ENCODE measurements at regions not wholly inside any gene's neighbourhood (a gene's known extent, or its start where the extent isn't known, plus 50 kb on each side); places are given as distances from the start of the nearest gene placed in this dataset.
"Not testable (repeated sequence)": the region's sequence is repeated elsewhere in the genome, so short reads cannot be mapped to it uniquely, and the experiment has no call there.

GRCh38 chr1:168490306-168490705 is 53.5 kb downstream of the XCL2 start:
- no peak overlapping the region for H2AFZ ChIP-seq (ENCODE audit: low read length)
- H3K36me3 ChIP-seq (ENCODE audit: insufficient read depth, low read length), result no peaks in the 10 kb centered on the region
- H3K27me3 ChIP-seq (ENCODE audit: low read length), result no peaks in the 10 kb centered on the region
- no peaks in the 10 kb centered on the region for H3K9me3 ChIP-seq (ENCODE audit: low read length)
- no peaks in the 10 kb centered on the region for H3K79me2 ChIP-seq (ENCODE audit: low read length)
- no peaks in the 10 kb centered on the region for H3K9me2 ChIP-seq (replicated peaks; ENCODE audit: insufficient read depth, low read length)
- no peak overlapping the region for H3K4me2 ChIP-seq (ENCODE audit: low read depth, low read length, poor library complexity, severe bottlenecking)
- no peaks in the 10 kb centered on the region for H4K20me1 ChIP-seq (ENCODE audit: insufficient read depth, low read depth, low read length)
- no peak overlapping the region for H3K27ac ChIP-seq (ENCODE audit: low read length)
- H3K4me3 ChIP-seq (ENCODE audit: low read length), result no peak overlapping the region
- no peak for DNase-seq
- H3K4me1 ChIP-seq (ENCODE audit: low read length), result no peaks in the 10 kb centered on the region
- H3K9ac ChIP-seq (ENCODE audit: low read length), result no peak overlapping the region

- H2AFZ ChIP-seq (ENCODE audit: low read length), result no peak overlapping the region
- no peaks in the 10 kb centered on the region for H3K9me2 ChIP-seq (replicated peaks; ENCODE audit: insufficient read depth, low read length)
- no peaks in the 10 kb centered on the region for H3K27me3 ChIP-seq (ENCODE audit: low read length)
- DNase-seq, result no peak
- no peaks in the 10 kb centered on the region for H4K20me1 ChIP-seq (ENCODE audit: insufficient read depth, low read depth, low read length)
- no peaks in the 10 kb centered on the region for H3K4me1 ChIP-seq (ENCODE audit: low read length)
- no peak overlapping the region for H3K27ac ChIP-seq (ENCODE audit: low read length)
- no peaks in the 10 kb centered on the region for H3K79me2 ChIP-seq (ENCODE audit: low read length)
- no peak overlapping the region for H3K9ac ChIP-seq (ENCODE audit: low read length)
- no peaks in the 10 kb centered on the region for H3K9me3 ChIP-seq (ENCODE audit: low read length)
- no peaks in the 10 kb centered on the region for H3K36me3 ChIP-seq (ENCODE audit: insufficient read depth, low read length)
- no peak overlapping the region for H3K4me2 ChIP-seq (ENCODE audit: low read depth, low read length, poor library complexity, severe bottlenecking)
- H3K4me3 ChIP-seq (ENCODE audit: low read length), result no peak overlapping the region
Observed at GRCh38 chr1:168488138-168488537, 55.7 kb downstream of the XCL2 start.

- H3K9me2 ChIP-seq (replicated peaks; ENCODE audit: insufficient read depth, low read length); H3K9me3 ChIP-seq (ENCODE audit: low read length); H3K27ac ChIP-seq (ENCODE audit: low read length); DNase-seq; H4K20me1 ChIP-seq (ENCODE audit: insufficient read depth, low read depth, low read length); H3K4me2 ChIP-seq (ENCODE audit: low read depth, low read length, poor library complexity, severe bottlenecking); H3K9ac ChIP-seq (ENCODE audit: low read length); H3K4me1 ChIP-seq (ENCODE audit: low read length); H3K4me3 ChIP-seq (ENCODE audit: low read length); H3K79me2 ChIP-seq (ENCODE audit: low read length); H3K36me3 ChIP-seq (ENCODE audit: insufficient read depth, low read length); H2AFZ ChIP-seq (ENCODE audit: low read length); H3K27me3 ChIP-seq (ENCODE audit: low read length): not testable (repeated sequence)
Observed at GRCh38 chr1:168486820-168487219, 57.0 kb downstream of the XCL2 start.

- DNase-seq, result no peak
- Histone ChIP-seq H3K79me2 (ENCODE audit: low read length) (no peaks in the 10 kb centered on the region), H3K4me1 (ENCODE audit: low read length) (no peaks in the 10 kb centered on the region), H3K9me3 (ENCODE audit: low read length) (no peaks in the 10 kb centered on the region), H3K9me2 (replicated peaks; ENCODE audit: insufficient read depth, low read length) (no peaks in the 10 kb centered on the region), H3K4me3 (ENCODE audit: low read length) (no peak overlapping the region), H3K27ac (ENCODE audit: low read length) (no peak overlapping the region), H3K27me3 (ENCODE audit: low read length) (no peaks in the 10 kb centered on the region), H3K4me2 (ENCODE audit: low read depth, low read length, poor library complexity, severe bottlenecking) (no peak overlapping the region), H3K9ac (ENCODE audit: low read length) (no peak overlapping the region), H2AFZ (ENCODE audit: low read length) (no peak overlapping the region), H4K20me1 (ENCODE audit: insufficient read depth, low read depth, low read length) (no peaks in the 10 kb centered on the region), H3K36me3 (ENCODE audit: insufficient read depth, low read length) (no peaks in the 10 kb centered on the region)
Observed at GRCh38 chr1:168485048-168485447, 58.7 kb downstream of the XCL2 start.

- no peak overlapping the region for H2AFZ ChIP-seq (ENCODE audit: low read length)
- H3K79me2 ChIP-seq (ENCODE audit: low read length), result no peaks in the 10 kb centered on the region
- H3K27me3 ChIP-seq (ENCODE audit: low read length), result no peaks in the 10 kb centered on the region
- no peaks in the 10 kb centered on the region for H3K9me3 ChIP-seq (ENCODE audit: low read length)
- H3K9me2 ChIP-seq (replicated peaks; ENCODE audit: insufficient read depth, low read length), result no peaks in the 10 kb centered on the region
- DNase-seq, result no peak
- H4K20me1 ChIP-seq (ENCODE audit: insufficient read depth, low read depth, low read length), result no peaks in the 10 kb centered on the region
- no peak overlapping the region for H3K4me3 ChIP-seq (ENCODE audit: low read length)
- H3K36me3 ChIP-seq (ENCODE audit: insufficient read depth, low read length), result no peaks in the 10 kb centered on the region
- no peak overlapping the region for H3K27ac ChIP-seq (ENCODE audit: low read length)
- no peaks in the 10 kb centered on the region for H3K4me1 ChIP-seq (ENCODE audit: low read length)
- H3K9ac ChIP-seq (ENCODE audit: low read length), result no peak overlapping the region
- H3K4me2 ChIP-seq (ENCODE audit: low read depth, low read length, poor library complexity, severe bottlenecking), result no peak overlapping the region
Observed at GRCh38 chr1:168484083-168484482, 59.7 kb downstream of the XCL2 start.

GRCh38 chr1:168483539-168483938 is 60.3 kb downstream of the XCL2 start:
- Histone ChIP-seq H3K4me3 (ENCODE audit: low read length) (no peak overlapping the region), H3K27me3 (ENCODE audit: low read length) (no peaks in the 10 kb centered on the region), H3K4me2 (ENCODE audit: low read depth, low read length, poor library complexity, severe bottlenecking) (no peak overlapping the region), H3K36me3 (ENCODE audit: insufficient read depth, low read length) (no peaks in the 10 kb centered on the region), H3K9me2 (replicated peaks; ENCODE audit: insufficient read depth, low read length) (no peaks in the 10 kb centered on the region), H3K9ac (ENCODE audit: low read length) (no peak overlapping the region), H3K79me2 (ENCODE audit: low read length) (no peaks in the 10 kb centered on the region), H3K4me1 (ENCODE audit: low read length) (no peaks in the 10 kb centered on the region), H2AFZ (ENCODE audit: low read length) (no peak overlapping the region), H3K9me3 (ENCODE audit: low read length) (no peaks in the 10 kb centered on the region), H4K20me1 (ENCODE audit: insufficient read depth, low read depth, low read length) (no peaks in the 10 kb centered on the region), H3K27ac (ENCODE audit: low read length) (no peak overlapping the region)
- no peak for DNase-seq

GRCh38 chr1:168482106-168482505 is 61.7 kb downstream of the XCL2 start:
- Histone ChIP-seq H3K9ac (ENCODE audit: low read length) (no peak overlapping the region), H3K9me2 (replicated peaks; ENCODE audit: insufficient read depth, low read length) (no peaks in the 10 kb centered on the region), H3K4me1 (ENCODE audit: low read length) (no peaks in the 10 kb centered on the region), H3K36me3 (ENCODE audit: insufficient read depth, low read length) (no peaks in the 10 kb centered on the region), H3K9me3 (ENCODE audit: low read length) (no peaks in the 10 kb centered on the region), H4K20me1 (ENCODE audit: insufficient read depth, low read depth, low read length) (no peaks in the 10 kb centered on the region), H3K27me3 (ENCODE audit: low read length) (no peaks in the 10 kb centered on the region), H3K27ac (ENCODE audit: low read length) (no peak overlapping the region), H3K79me2 (ENCODE audit: low read length) (no peaks in the 10 kb centered on the region), H3K4me2 (ENCODE audit: low read depth, low read length, poor library complexity, severe bottlenecking) (no peak overlapping the region), H3K4me3 (ENCODE audit: low read length) (no peak overlapping the region), H2AFZ (ENCODE audit: low read length) (no peak overlapping the region)
- DNase-seq, result no peak

- DNase-seq, result no peak
- Histone ChIP-seq H3K27me3 (ENCODE audit: low read length) (no peaks in the 10 kb centered on the region), H3K9ac (ENCODE audit: low read length) (no peak overlapping the region), H3K4me3 (ENCODE audit: low read length) (no peak overlapping the region), H2AFZ (ENCODE audit: low read length) (no peak overlapping the region), H3K4me2 (ENCODE audit: low read depth, low read length, poor library complexity, severe bottlenecking) (no peak overlapping the region), H3K79me2 (ENCODE audit: low read length) (no peaks in the 10 kb centered on the region), H3K9me2 (replicated peaks; ENCODE audit: insufficient read depth, low read length) (no peaks in the 10 kb centered on the region), H3K4me1 (ENCODE audit: low read length) (no peaks in the 10 kb centered on the region), H3K36me3 (ENCODE audit: insufficient read depth, low read length) (no peaks in the 10 kb centered on the region), H3K27ac (ENCODE audit: low read length) (no peak overlapping the region), H4K20me1 (ENCODE audit: insufficient read depth, low read depth, low read length) (no peaks in the 10 kb centered on the region), H3K9me3 (ENCODE audit: low read length) (no peaks in the 10 kb centered on the region)
Observed at GRCh38 chr1:168481586-168481985, 62.2 kb downstream of the XCL2 start.

- H2AFZ ChIP-seq (ENCODE audit: low read length), result no peak overlapping the region
- no peaks in the 10 kb centered on the region for H3K79me2 ChIP-seq (ENCODE audit: low read length)
- H3K9ac ChIP-seq (ENCODE audit: low read length), result no peak overlapping the region
- no peaks in the 10 kb centered on the region for H3K9me3 ChIP-seq (ENCODE audit: low read length)
- no peak for DNase-seq
- no peaks in the 10 kb centered on the region for H3K4me1 ChIP-seq (ENCODE audit: low read length)
- H3K4me3 ChIP-seq (ENCODE audit: low read length), result no peak overlapping the region
- no peaks in the 10 kb centered on the region for H3K36me3 ChIP-seq (ENCODE audit: insufficient read depth, low read length)
- H3K27me3 ChIP-seq (ENCODE audit: low read length), result no peaks in the 10 kb centered on the region
- no peak overlapping the region for H3K27ac ChIP-seq (ENCODE audit: low read length)
- no peak overlapping the region for H3K4me2 ChIP-seq (ENCODE audit: low read depth, low read length, poor library complexity, severe bottlenecking)
- H4K20me1 ChIP-seq (ENCODE audit: insufficient read depth, low read depth, low read length), result no peaks in the 10 kb centered on the region
- no peaks in the 10 kb centered on the region for H3K9me2 ChIP-seq (replicated peaks; ENCODE audit: insufficient read depth, low read length)
Observed at GRCh38 chr1:168480997-168481396, 62.8 kb downstream of the XCL2 start.
